ENCODE measurements at regions not wholly inside any gene's neighbourhood (a gene's known extent, or its start where the extent isn't known, plus 50 kb on each side); places are given as distances from the start of the nearest gene placed in this dataset.

DNA sequence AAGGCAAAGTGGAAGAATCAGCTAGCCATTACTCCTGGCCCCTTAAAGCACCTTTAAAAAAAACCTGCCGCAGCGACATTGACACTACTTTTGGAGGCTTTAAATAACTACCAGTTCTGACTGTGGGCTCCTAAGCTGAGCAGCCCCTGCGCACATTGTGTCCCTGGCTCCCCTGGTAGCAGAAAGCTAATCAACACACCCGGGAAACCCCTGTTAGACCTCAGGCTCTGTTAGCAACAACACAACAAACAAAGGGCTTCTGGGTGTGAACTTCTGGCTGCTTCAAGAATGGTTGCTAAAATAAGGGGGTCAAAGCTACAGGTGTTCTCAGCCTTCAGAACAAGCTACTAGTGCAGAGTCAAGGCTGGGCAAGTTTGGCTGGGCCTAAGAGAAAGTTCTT, 83.6 kb downstream of the TMEM100 start:
- TF ChIP-seq, protein P1, sequence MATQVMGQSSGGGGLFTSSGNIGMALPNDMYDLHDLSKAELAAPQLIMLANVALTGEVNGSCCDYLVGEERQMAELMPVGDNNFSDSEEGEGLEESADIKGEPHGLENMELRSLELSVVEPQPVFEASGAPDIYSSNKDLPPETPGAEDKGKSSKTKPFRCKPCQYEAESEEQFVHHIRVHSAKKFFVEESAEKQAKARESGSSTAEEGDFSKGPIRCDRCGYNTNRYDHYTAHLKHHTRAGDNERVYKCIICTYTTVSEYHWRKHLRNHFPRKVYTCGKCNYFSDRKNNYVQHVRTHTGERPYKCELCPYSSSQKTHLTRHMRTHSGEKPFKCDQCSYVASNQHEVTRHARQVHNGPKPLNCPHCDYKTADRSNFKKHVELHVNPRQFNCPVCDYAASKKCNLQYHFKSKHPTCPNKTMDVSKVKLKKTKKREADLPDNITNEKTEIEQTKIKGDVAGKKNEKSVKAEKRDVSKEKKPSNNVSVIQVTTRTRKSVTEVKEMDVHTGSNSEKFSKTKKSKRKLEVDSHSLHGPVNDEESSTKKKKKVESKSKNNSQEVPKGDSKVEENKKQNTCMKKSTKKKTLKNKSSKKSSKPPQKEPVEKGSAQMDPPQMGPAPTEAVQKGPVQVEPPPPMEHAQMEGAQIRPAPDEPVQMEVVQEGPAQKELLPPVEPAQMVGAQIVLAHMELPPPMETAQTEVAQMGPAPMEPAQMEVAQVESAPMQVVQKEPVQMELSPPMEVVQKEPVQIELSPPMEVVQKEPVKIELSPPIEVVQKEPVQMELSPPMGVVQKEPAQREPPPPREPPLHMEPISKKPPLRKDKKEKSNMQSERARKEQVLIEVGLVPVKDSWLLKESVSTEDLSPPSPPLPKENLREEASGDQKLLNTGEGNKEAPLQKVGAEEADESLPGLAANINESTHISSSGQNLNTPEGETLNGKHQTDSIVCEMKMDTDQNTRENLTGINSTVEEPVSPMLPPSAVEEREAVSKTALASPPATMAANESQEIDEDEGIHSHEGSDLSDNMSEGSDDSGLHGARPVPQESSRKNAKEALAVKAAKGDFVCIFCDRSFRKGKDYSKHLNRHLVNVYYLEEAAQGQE (IDR thresholded peaks at IDR 0.05), result no peak
- TF ChIP-seq, protein P2, sequence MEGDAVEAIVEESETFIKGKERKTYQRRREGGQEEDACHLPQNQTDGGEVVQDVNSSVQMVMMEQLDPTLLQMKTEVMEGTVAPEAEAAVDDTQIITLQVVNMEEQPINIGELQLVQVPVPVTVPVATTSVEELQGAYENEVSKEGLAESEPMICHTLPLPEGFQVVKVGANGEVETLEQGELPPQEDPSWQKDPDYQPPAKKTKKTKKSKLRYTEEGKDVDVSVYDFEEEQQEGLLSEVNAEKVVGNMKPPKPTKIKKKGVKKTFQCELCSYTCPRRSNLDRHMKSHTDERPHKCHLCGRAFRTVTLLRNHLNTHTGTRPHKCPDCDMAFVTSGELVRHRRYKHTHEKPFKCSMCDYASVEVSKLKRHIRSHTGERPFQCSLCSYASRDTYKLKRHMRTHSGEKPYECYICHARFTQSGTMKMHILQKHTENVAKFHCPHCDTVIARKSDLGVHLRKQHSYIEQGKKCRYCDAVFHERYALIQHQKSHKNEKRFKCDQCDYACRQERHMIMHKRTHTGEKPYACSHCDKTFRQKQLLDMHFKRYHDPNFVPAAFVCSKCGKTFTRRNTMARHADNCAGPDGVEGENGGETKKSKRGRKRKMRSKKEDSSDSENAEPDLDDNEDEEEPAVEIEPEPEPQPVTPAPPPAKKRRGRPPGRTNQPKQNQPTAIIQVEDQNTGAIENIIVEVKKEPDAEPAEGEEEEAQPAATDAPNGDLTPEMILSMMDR (IDR thresholded peaks at IDR 0.05; ENCODE audit: low read depth, low read length, missing input control), result no peak
- no peak for TF ChIP-seq YY1 (IDR thresholded peaks at IDR 0.05)
- TF ChIP-seq, protein P3, sequence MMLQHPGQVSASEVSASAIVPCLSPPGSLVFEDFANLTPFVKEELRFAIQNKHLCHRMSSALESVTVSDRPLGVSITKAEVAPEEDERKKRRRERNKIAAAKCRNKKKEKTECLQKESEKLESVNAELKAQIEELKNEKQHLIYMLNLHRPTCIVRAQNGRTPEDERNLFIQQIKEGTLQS (IDR thresholded peaks at IDR 0.05), result no peak
- no peak for TF ChIP-seq GABPA (IDR thresholded peaks at IDR 0.05 in 1 of 2, conservative IDR thresholded peaks at IDR 0.05 in 1 of 2)

All from liver (tissue), 3 donors.